ENCODE measurements at regions not wholly inside any gene's neighbourhood (a gene's known extent, or its start where the extent isn't known, plus 50 kb on each side); places are given as distances from the start of the nearest gene placed in this dataset.

GRCh38 chr18:60873708-60874107 is 459.5 kb upstream of the CDH20 start:
- ChIA-PET CTCF (ENCODE audit: unreplicated experiment) (no interaction called here), POLR2A (no interaction called here)
- no TSS peak for BruUV-seq (replicated peaks)
- H2AFZ ChIP-seq (ENCODE audit: low read length), result no peak overlapping the region
- H3K36me3 ChIP-seq (ENCODE audit: insufficient read depth, low read length), result no peaks in the 10 kb centered on the region
- no peaks in the 10 kb centered on the region for H3K79me2 ChIP-seq (ENCODE audit: insufficient read depth, low read depth, low read length)
- no peaks in the 10 kb centered on the region for H3K9me3 ChIP-seq (ENCODE audit: low read length)
- H3K4me1 ChIP-seq (ENCODE audit: insufficient read depth, low read length, poor library complexity, severe bottlenecking), result peaks cover 24% of the 10 kb centered on the region
- no peak overlapping the region for H3K27ac ChIP-seq (ENCODE audit: low read depth, low read length, poor library complexity, severe bottlenecking)
- DNase-seq (ENCODE audit: low spot score), result no peak
- TF ChIP-seq EZH2phosphoT487 (IDR thresholded peaks at IDR 0.05; ENCODE audit: borderline replicate concordance, low read depth, low read length) (no peak), CTCF (conservative IDR thresholded peaks at IDR 0.05; ENCODE audit: low read length) (no peak)
- no peak overlapping the region for H3K4me3 ChIP-seq (ENCODE audit: low read depth, low read length, poor library complexity, severe bottlenecking)
- intact Hi-C loops (cut with micrococcal nuclease; ENCODE audit: unreplicated experiment), result no loop called here
- no peak overlapping the region for H3K4me2 ChIP-seq (ENCODE audit: low read length)
- no peaks in the 10 kb centered on the region for H4K20me1 ChIP-seq (ENCODE audit: insufficient read depth, low read length)
- H3K9me2 ChIP-seq (ENCODE audit: insufficient read depth, low read length), result no peaks in the 10 kb centered on the region

GRCh38 chr18:60875957-60876507 is 457.2 kb upstream of the CDH20 start:
- no peak for TF ChIP-seq CTCF (conservative IDR thresholded peaks at IDR 0.05; ENCODE audit: low read length)
- no peak for TF ChIP-seq EZH2phosphoT487 (IDR thresholded peaks at IDR 0.05; ENCODE audit: borderline replicate concordance, low read depth, low read length)
- Histone ChIP-seq H3K36me3 (ENCODE audit: insufficient read depth, low read length) (no peaks in the 10 kb centered on the region), H4K20me1 (ENCODE audit: insufficient read depth, low read length) (no peaks in the 10 kb centered on the region), H3K4me3 (ENCODE audit: low read depth, low read length, poor library complexity, severe bottlenecking) (no peak overlapping the region), H3K4me1 (ENCODE audit: insufficient read depth, low read length, poor library complexity, severe bottlenecking) (peaks cover 47% of the 10 kb centered on the region), H3K9me2 (ENCODE audit: insufficient read depth, low read length) (no peaks in the 10 kb centered on the region), H3K4me2 (ENCODE audit: low read length) (no peak overlapping the region), H3K27ac (ENCODE audit: low read depth, low read length, poor library complexity, severe bottlenecking) (no peak overlapping the region), H3K9me3 (ENCODE audit: low read length) (no peaks in the 10 kb centered on the region), H3K79me2 (ENCODE audit: insufficient read depth, low read depth, low read length) (no peaks in the 10 kb centered on the region), H2AFZ (ENCODE audit: low read length) (no peak overlapping the region)
- CTCF ChIA-PET (ENCODE audit: unreplicated experiment), result no interaction called here
- intact Hi-C loops (cut with micrococcal nuclease; ENCODE audit: unreplicated experiment), result no loop called here
- POLR2A ChIA-PET, result interaction anchor here (0.7 kb wide), 1 partner anchor 9 kb away, joined by 3 read pairs; no protein-coding TSS in a partner anchor
- no peak for DNase-seq (ENCODE audit: low spot score)
- no TSS peak for BruUV-seq (replicated peaks)

DNA sequence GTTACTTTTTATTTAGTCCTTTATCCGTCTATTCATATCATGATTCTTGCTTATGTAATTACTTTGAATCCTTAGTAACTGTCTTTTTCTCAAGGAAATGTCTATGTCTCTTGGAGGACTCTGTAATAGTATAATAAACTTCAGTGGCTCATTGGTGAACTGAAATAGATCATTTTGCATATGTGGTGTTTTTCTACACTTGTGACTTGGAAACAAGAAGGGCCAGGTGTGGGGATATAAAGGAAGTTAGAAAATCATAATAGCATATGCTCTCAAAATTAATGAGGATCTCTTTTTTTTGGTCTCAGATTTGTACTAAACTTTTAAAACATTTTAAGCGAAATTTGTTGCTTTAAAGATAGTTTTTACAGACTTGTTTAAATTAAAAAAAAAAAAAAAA is 453.0 kb upstream of the CDH20 start:
- POLR2A ChIA-PET, result no interaction called here
- no peaks in the 10 kb centered on the region for H3K79me2 ChIP-seq (ENCODE audit: insufficient read depth, low read depth, low read length)
- H3K4me1 ChIP-seq (ENCODE audit: insufficient read depth, low read length, poor library complexity, severe bottlenecking), result peaks cover 62% of the 10 kb centered on the region
- BruUV-seq (replicated peaks), result no TSS peak
- CTCF ChIA-PET (ENCODE audit: unreplicated experiment), result no interaction called here
- H3K4me3 ChIP-seq (ENCODE audit: low read depth, low read length, poor library complexity, severe bottlenecking), result peak overlapping the region; percentile 38
- H3K4me2 ChIP-seq (ENCODE audit: low read length), result peak overlapping the region; percentile 64
- H3K9me2 ChIP-seq (ENCODE audit: insufficient read depth, low read length), result no peaks in the 10 kb centered on the region
- peak; percentile 69 for DNase-seq (ENCODE audit: low spot score)
- H2AFZ ChIP-seq (ENCODE audit: low read length), result peak overlapping the region; percentile 81
- no peaks in the 10 kb centered on the region for H4K20me1 ChIP-seq (ENCODE audit: insufficient read depth, low read length)
- TF ChIP-seq EZH2phosphoT487 (IDR thresholded peaks at IDR 0.05; ENCODE audit: borderline replicate concordance, low read depth, low read length) (no peak), CTCF (conservative IDR thresholded peaks at IDR 0.05; ENCODE audit: low read length) (no peak)
- H3K36me3 ChIP-seq (ENCODE audit: insufficient read depth, low read length), result no peaks in the 10 kb centered on the region
- intact Hi-C loops (cut with micrococcal nuclease; ENCODE audit: unreplicated experiment), result no loop called here
- H3K9me3 ChIP-seq (ENCODE audit: low read length), result no peaks in the 10 kb centered on the region
- peak overlapping the region; percentile 88 for H3K27ac ChIP-seq (ENCODE audit: low read depth, low read length, poor library complexity, severe bottlenecking)

Data from OCI-LY7 (cell line).